ENCODE measurements at regions not wholly inside any gene's neighbourhood (a gene's known extent, or its start where the extent isn't known, plus 50 kb on each side); places are given as distances from the start of the nearest gene placed in this dataset.
"Not testable (repeated sequence)": the region's sequence is repeated elsewhere in the genome, so short reads cannot be mapped to it uniquely, and the experiment has no call there.

DNA sequence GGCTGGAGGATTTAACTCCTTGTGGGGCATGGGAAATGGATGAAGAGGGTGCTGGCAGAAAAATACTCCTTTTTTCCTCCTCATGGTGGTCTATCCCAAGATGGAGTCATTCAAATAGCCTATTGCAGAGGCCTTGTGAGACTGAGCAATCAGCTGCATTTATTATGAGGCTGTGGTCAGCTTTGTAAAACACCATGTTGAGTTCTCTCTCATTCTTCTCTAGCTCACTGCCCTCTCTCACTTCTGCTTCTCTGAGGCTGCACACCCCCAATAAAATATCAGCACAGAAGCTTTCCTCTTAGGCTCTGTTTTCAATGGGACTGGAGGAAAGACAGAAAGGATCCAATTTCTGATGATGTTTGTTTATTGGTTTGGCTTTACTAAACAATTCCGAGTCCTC, 467.1 kb downstream of the ADCYAP1 start:
- H3K4me3 Mint-ChIP-seq (ENCODE audit: unreplicated experiment), result no peak overlapping the region
- H3K27me3 Mint-ChIP-seq (ENCODE audit: unreplicated experiment), result no peaks in the 10 kb centered on the region
- H3K36me3 Mint-ChIP-seq (ENCODE audit: low read depth, unreplicated experiment), result no peaks in the 10 kb centered on the region
- peaks cover 8% of the 10 kb centered on the region for H3K4me1 Mint-ChIP-seq (ENCODE audit: unreplicated experiment)
- H3K9me3 Mint-ChIP-seq (ENCODE audit: unreplicated experiment), result no peaks in the 10 kb centered on the region
- TF ChIP-seq, protein P1, sequence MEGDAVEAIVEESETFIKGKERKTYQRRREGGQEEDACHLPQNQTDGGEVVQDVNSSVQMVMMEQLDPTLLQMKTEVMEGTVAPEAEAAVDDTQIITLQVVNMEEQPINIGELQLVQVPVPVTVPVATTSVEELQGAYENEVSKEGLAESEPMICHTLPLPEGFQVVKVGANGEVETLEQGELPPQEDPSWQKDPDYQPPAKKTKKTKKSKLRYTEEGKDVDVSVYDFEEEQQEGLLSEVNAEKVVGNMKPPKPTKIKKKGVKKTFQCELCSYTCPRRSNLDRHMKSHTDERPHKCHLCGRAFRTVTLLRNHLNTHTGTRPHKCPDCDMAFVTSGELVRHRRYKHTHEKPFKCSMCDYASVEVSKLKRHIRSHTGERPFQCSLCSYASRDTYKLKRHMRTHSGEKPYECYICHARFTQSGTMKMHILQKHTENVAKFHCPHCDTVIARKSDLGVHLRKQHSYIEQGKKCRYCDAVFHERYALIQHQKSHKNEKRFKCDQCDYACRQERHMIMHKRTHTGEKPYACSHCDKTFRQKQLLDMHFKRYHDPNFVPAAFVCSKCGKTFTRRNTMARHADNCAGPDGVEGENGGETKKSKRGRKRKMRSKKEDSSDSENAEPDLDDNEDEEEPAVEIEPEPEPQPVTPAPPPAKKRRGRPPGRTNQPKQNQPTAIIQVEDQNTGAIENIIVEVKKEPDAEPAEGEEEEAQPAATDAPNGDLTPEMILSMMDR (IDR thresholded peaks at IDR 0.05; ENCODE audit: unreplicated experiment), result no peak
- H3K27ac Mint-ChIP-seq (ENCODE audit: unreplicated experiment), result no peak overlapping the region
- DNase-seq (ENCODE audit: low spot score), result no peak

DNA sequence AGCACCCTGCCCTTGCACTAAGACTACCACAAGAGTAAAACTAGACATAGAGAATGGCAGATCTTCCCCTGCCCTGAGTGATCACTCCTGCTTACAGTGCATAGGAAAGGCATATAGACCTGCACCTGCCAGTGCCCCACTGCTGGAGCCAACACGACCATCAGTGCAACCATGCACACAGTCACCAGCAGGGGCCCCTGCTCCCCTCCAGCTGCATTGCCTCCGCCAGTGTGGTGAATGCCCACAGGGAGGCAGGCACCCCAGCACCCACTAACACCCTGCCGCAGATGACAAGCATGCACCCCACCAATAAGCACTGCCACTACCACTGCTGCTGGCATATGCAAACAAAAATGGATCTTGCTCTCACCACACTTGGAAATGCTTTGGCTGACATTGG, 478.8 kb downstream of the ADCYAP1 start:
- H3K36me3 Mint-ChIP-seq (ENCODE audit: low read depth, unreplicated experiment), result no peaks in the 10 kb centered on the region
- H3K27ac Mint-ChIP-seq (ENCODE audit: unreplicated experiment), result no peak overlapping the region
- H3K9me3 Mint-ChIP-seq (ENCODE audit: unreplicated experiment), result no peaks in the 10 kb centered on the region
- H3K4me1 Mint-ChIP-seq (ENCODE audit: unreplicated experiment), result no peaks in the 10 kb centered on the region
- no peak overlapping the region for H3K4me3 Mint-ChIP-seq (ENCODE audit: unreplicated experiment)
- DNase-seq (ENCODE audit: low spot score), result no peak
- H3K27me3 Mint-ChIP-seq (ENCODE audit: unreplicated experiment), result no peaks in the 10 kb centered on the region
- TF ChIP-seq, protein P1 (IDR thresholded peaks at IDR 0.05; ENCODE audit: unreplicated experiment), result no peak

DNA sequence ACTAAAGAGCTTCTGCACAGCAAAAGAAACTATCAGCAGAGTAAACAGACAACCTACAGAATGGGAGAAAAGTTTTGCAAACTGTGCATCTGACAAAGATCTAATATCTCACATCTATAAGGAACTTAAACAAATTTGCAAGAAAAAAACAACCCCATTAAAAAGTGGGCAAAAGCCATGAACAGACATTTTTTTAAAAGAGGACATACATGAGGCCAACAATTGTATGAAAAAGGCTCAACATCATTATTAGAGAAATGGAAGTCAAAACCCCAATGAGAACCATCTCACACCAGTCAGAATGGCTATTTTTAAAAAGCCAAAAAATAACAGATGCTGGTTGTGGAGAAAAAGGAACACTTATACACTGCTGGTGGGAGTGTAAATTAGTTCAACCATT, 483.8 kb downstream of the ADCYAP1 start:
- H3K4me1 Mint-ChIP-seq (ENCODE audit: unreplicated experiment); H3K36me3 Mint-ChIP-seq (ENCODE audit: low read depth, unreplicated experiment); H3K27ac Mint-ChIP-seq (ENCODE audit: unreplicated experiment); H3K9me3 Mint-ChIP-seq (ENCODE audit: unreplicated experiment); H3K4me3 Mint-ChIP-seq (ENCODE audit: unreplicated experiment); H3K27me3 Mint-ChIP-seq (ENCODE audit: unreplicated experiment); DNase-seq (ENCODE audit: low spot score): not testable (repeated sequence)

DNA sequence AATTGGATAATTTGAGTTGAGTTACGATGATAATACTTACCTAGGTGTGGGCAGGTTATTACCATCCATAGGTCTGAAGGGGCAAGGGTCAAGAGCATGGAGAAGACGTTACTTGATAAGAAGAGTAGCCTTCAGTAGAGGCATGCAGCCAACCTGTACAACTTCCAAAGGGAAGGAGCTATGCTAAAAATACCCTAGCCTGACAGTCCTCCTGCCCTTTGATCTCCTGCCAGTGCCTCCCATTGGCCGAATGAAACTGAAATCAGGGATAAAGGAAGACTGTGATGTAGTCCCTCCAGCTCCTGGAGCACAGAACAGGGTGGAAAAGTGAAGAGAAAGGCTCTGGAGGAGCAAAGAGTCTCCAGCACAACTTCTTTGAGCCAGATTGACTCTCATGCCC, 487.4 kb downstream of the ADCYAP1 start:
- Mint-ChIP-seq H3K4me1 (ENCODE audit: unreplicated experiment) (peaks cover 13% of the 10 kb centered on the region), H3K27me3 (ENCODE audit: unreplicated experiment) (peaks cover 3% of the 10 kb centered on the region), H3K27ac (ENCODE audit: unreplicated experiment) (no peak overlapping the region), H3K9me3 (ENCODE audit: unreplicated experiment) (no peaks in the 10 kb centered on the region), H3K4me3 (ENCODE audit: unreplicated experiment) (no peak overlapping the region), H3K36me3 (ENCODE audit: low read depth, unreplicated experiment) (no peaks in the 10 kb centered on the region)
- no peak for DNase-seq (ENCODE audit: low spot score)
- TF ChIP-seq, protein P1 (IDR thresholded peaks at IDR 0.05; ENCODE audit: unreplicated experiment), result no peak

DNA sequence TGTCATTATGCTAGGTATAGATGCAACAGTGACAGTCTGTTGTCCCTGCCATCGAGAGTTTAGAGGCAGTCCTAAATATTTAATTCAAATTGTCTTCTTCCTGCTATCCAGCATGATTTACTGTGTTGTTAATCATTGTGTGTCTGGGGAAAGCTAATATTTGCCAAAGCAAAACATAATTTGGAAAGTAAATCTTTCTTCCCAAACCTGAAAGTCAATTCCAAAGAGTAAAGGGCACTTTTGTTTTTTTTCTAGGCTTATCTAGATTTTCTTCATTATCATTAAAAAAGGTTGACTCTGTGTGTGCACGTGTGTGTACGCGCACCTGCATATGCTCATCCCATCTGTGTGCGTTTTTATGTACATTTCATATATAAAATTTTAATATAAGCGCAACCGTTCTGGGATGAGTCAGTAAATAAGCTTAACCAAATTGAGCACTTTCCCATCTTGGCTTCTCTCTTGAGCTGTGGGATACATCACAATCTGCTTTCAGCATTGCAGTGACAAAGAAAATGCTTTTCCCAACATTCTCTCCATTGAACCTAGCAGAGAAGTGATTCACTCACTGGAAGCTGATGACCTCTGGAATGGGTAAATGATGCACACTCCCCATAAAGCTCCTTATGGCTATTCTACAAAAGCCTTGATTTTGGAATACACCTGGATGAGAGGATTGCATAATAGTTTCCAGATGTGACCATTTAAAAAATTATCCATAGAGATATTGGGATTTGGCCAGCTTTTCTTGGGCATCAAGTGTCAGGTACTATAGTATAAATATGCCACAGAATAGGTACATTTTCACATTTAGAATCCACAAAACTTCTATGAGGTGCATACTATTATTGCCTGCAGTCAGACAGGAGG, 488.4 kb downstream of the ADCYAP1 start:
- Mint-ChIP-seq H3K9me3 (ENCODE audit: unreplicated experiment) (no peaks in the 10 kb centered on the region), H3K4me1 (ENCODE audit: unreplicated experiment) (peaks cover 13% of the 10 kb centered on the region), H3K4me3 (ENCODE audit: unreplicated experiment) (no peak overlapping the region), H3K36me3 (ENCODE audit: low read depth, unreplicated experiment) (no peaks in the 10 kb centered on the region), H3K27me3 (ENCODE audit: unreplicated experiment) (peaks cover 3% of the 10 kb centered on the region), H3K27ac (ENCODE audit: unreplicated experiment) (no peak overlapping the region)
- no peak for DNase-seq (ENCODE audit: low spot score)
- TF ChIP-seq, protein P1 (IDR thresholded peaks at IDR 0.05; ENCODE audit: unreplicated experiment), result no peak
